ENCODE measurements at regions not wholly inside any gene's neighbourhood (a gene's known extent, or its start where the extent isn't known, plus 50 kb on each side); places are given as distances from the start of the nearest gene placed in this dataset.

GRCh38 chr10:21396889-21397288 lies 128.6 kb downstream of the SKIDA1 start:
- TF ChIP-seq SIN3A (IDR thresholded peaks at IDR 0.05; ENCODE audit: borderline replicate concordance, insufficient read depth, low read depth, low read length) (no peak), TCF7L2 (IDR thresholded peaks at IDR 0.05; ENCODE audit: low read depth, low read length) (peak; percentile 75; the same call in 1 of the 2 replicates), POLR2AphosphoS5 (IDR thresholded peaks at IDR 0.05; ENCODE audit: low read depth, low read length) (peak; percentile 57; the same call in 1 of the 2 replicates), CTCF (IDR thresholded peaks at IDR 0.05) (no peak), REST (IDR thresholded peaks at IDR 0.05; ENCODE audit: insufficient read depth in 1 of 2, low read depth in 2 of 2, low read length in 1 of 2) (no peak)
- no TSS peak for BruUV-seq (replicated peaks)
- Histone ChIP-seq H3K4me1 (ENCODE audit: control insufficient read depth, insufficient read depth, low read length) (peaks cover 31% of the 10 kb centered on the region), H3K4me3 (ENCODE audit: low read depth in 2 of 2, low read length in 2 of 2) (no peak overlapping the region), H3K36me3 (ENCODE audit: control insufficient read depth, insufficient read depth, low read length) (no peaks in the 10 kb centered on the region), H3K9me3 (ENCODE audit: control insufficient read depth, insufficient read depth, low read depth, low read length) (0 out of 2 replicates have a peak, but pooled peaks cover 3% of the 10 kb centered on the region), H3K27me3 (ENCODE audit: control insufficient read depth, insufficient read depth, low read length) (no peaks in the 10 kb centered on the region), H3K27ac (ENCODE audit: low read length) (peak overlapping the region; percentile 91)
- CTCF ChIA-PET = interaction anchor here (0.6 kb wide), 1 partner anchor 224 kb away, joined by 3 read pairs; no protein-coding TSS in a partner anchor
- in situ Hi-C loops (cut with HindIII; ENCODE audit: low pct_unique_long_range_greater_than_20kb, low sequenced_read_pairs) = no loop called here
- intact Hi-C loops (cut with micrococcal nuclease; ENCODE audit: unreplicated experiment) = no loop called here
- DNase-seq (ENCODE audit: low read depth, low spot score) = no peak
- POLR2A ChIA-PET = interaction anchor here (0.6 kb wide), 1 partner anchor 42 kb away, joined by 6 read pairs; no protein-coding TSS in a partner anchor
- ATAC-seq = peak; percentile 86

GRCh38 chr10:21393931-21394330 lies 131.6 kb downstream of the SKIDA1 start:
- no peaks in the 10 kb centered on the region for H3K36me3 ChIP-seq (ENCODE audit: control insufficient read depth, insufficient read depth, low read length)
- ATAC-seq (no peak), DNase-seq (ENCODE audit: low read depth, low spot score) (no peak)
- BruUV-seq (replicated peaks) = no TSS peak
- 0 out of 2 replicates have a peak, but pooled peaks cover 3% of the 10 kb centered on the region for H3K9me3 ChIP-seq (ENCODE audit: control insufficient read depth, insufficient read depth, low read depth, low read length)
- H3K27ac ChIP-seq (ENCODE audit: low read length) = peak overlapping the region; percentile 90
- in situ Hi-C loops (cut with HindIII; ENCODE audit: low pct_unique_long_range_greater_than_20kb, low sequenced_read_pairs) (no loop called here), intact Hi-C loops (cut with micrococcal nuclease; ENCODE audit: unreplicated experiment) (no loop called here)
- TF ChIP-seq CTCF (IDR thresholded peaks at IDR 0.05) = no peak
- TF ChIP-seq POLR2AphosphoS5 (IDR thresholded peaks at IDR 0.05; ENCODE audit: low read depth, low read length) = no peak
- no peak for TF ChIP-seq TCF7L2 (IDR thresholded peaks at IDR 0.05; ENCODE audit: low read depth, low read length)
- no peak for TF ChIP-seq REST (IDR thresholded peaks at IDR 0.05; ENCODE audit: insufficient read depth in 1 of 2, low read depth in 2 of 2, low read length in 1 of 2)
- no peak for TF ChIP-seq SIN3A (IDR thresholded peaks at IDR 0.05; ENCODE audit: borderline replicate concordance, insufficient read depth, low read depth, low read length)
- POLR2A ChIA-PET = no interaction called here
- H3K27me3 ChIP-seq (ENCODE audit: control insufficient read depth, insufficient read depth, low read length) = no peaks in the 10 kb centered on the region
- H3K4me3 ChIP-seq (ENCODE audit: low read depth in 2 of 2, low read length in 2 of 2) = no peak overlapping the region
- peaks cover 22% of the 10 kb centered on the region for H3K4me1 ChIP-seq (ENCODE audit: control insufficient read depth, insufficient read depth, low read length)
- CTCF ChIA-PET = no interaction called here
